ENCODE measurements at regions not wholly inside any gene's neighbourhood (a gene's known extent, or its start where the extent isn't known, plus 50 kb on each side); places are given as distances from the start of the nearest gene placed in this dataset.

DNA sequence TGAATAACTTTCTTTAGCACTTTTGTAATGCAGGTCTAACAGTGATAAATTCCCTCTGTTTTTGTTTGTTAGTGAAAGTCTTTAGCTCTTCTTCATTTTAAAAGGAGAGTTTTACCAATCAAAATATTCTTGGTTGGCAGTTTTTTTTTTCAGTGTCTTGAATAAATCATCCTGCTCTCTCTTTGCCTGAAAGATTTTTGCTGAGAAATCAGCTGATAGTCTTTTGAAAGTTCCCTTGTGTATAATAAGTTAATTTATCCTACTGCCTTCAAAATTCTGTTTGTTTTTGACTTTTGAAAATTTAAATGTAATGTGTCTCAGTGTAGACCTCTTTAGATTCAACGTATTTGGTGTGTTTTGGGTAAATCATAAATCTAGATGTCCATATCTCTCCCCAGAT, 205.7 kb upstream of the NXPH2 start:
- Mint-ChIP-seq H3K4me1 (no peaks in the 10 kb centered on the region), H3K4me3 (no peak overlapping the region), H3K36me3 (no peaks in the 10 kb centered on the region), H3K27me3 (no peaks in the 10 kb centered on the region), H3K27ac (no peak overlapping the region), H3K9me3 (peaks cover 9 to 31% (median 23%) of the 10 kb centered on the region in 9 donors)
- DNase-seq, result no peak
- POLR2A ChIA-PET, result no interaction called here
- no peak for ATAC-seq

DNA sequence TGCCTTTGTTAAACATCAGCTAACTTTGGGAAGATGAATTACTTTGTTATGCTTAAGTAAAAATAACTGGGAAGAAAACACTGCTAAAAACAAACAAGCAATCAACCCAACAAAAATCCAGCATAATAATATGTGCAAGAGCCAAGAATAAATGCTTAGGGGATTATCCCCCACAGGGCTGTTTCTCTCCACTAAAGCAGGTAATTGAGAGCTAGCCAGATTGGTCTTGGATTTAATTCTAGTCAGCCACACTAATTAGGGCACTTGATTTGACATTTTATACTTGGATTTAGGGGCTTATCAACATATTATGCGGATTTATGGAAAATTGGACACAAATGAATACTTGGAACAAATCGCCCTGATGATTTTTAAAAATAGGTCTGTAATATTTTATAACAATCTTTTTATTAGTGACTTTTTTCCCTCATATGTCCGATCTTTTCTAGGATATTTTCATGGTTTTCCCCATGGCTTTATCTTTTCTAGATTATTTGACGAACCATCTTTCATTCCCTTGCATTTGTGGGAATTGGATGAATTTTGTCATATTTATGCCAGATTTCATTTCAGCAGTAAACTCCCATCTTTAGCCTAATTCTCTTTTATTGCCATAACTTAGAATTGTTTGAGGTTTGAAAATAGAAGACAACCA, 199.1 kb upstream of the NXPH2 start:
- Mint-ChIP-seq H3K4me3 (no peak overlapping the region), H3K9me3 (peaks cover 0 to 33% (median 10%) of the 10 kb centered on the region in 9 donors), H3K36me3 (no peaks in the 10 kb centered on the region), H3K4me1 (no peaks in the 10 kb centered on the region), H3K27ac (no peak overlapping the region), H3K27me3 (no peaks in the 10 kb centered on the region)
- no peak for DNase-seq
- POLR2A ChIA-PET, result no interaction called here
- ATAC-seq, result no peak

GRCh38 chr2:138974651-138975050, 194.5 kb upstream of the NXPH2 start:
- no peak for ATAC-seq
- no peak for DNase-seq
- Mint-ChIP-seq H3K4me3 (no peak overlapping the region), H3K9me3 (peaks cover 0 to 30% (median 7%) of the 10 kb centered on the region in 9 donors), H3K4me1 (no peaks in the 10 kb centered on the region), H3K36me3 (no peaks in the 10 kb centered on the region), H3K27me3 (no peaks in the 10 kb centered on the region), H3K27ac (no peak overlapping the region)
- POLR2A ChIA-PET, result no interaction called here

DNA sequence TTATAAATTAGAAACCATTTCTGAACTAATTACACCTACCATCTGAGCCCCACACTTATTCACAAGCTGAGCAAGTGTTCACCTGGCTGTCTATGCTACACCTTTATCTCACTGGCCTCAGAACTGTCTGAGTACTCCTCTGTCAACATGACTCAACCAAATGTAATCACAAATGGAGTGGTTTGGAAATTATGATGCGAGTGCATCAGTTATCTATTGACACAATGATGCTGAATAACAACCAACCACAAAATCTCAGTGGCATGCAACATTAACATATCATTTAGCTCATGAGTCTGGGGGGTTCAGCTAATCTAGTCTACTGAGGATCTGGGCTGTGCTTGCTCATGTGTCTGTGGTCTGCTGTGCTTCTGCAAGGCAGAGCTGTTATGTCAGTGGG, 184.2 kb upstream of the NXPH2 start:
- DNase-seq (no peak), ATAC-seq (no peak)
- Mint-ChIP-seq H3K9me3 (peaks cover 0 to 14% (median 6%) of the 10 kb centered on the region in 9 donors), H3K4me1 (no peaks in the 10 kb centered on the region), H3K27ac (no peak overlapping the region), H3K4me3 (no peak overlapping the region), H3K27me3 (no peaks in the 10 kb centered on the region), H3K36me3 (no peaks in the 10 kb centered on the region)
- POLR2A ChIA-PET, result no interaction called here

GRCh38 chr2:138962686-138963085, 182.5 kb upstream of the NXPH2 start:
- no peak for DNase-seq
- Mint-ChIP-seq H3K4me3 (no peak overlapping the region), H3K36me3 (peaks cover 0 to 5% (median 0%) of the 10 kb centered on the region in 3 donors), H3K4me1 (no peaks in the 10 kb centered on the region), H3K9me3 (peaks cover 1 to 22% (median 7%) of the 10 kb centered on the region in 9 donors), H3K27ac (no peak overlapping the region), H3K27me3 (no peaks in the 10 kb centered on the region)
- POLR2A ChIA-PET, result no interaction called here
- no peak for ATAC-seq

DNA sequence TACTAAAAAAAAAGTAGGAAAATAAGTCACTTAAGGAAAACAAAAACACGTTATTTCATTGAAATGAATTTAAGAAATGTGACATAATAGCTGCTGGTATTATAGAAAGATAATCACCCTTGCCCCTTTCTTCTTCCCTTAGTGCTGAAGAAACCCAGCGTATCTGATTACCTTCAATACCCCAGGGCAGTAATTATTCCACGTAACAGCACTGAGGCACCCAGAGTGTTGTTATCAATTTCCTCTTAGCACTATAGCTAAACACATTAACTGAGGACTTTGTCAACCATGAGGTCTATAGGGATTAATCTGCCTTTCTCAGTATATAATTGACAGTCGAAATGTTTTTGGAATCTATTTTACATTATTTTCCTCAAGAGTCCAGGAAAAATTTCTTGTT, 180.0 kb upstream of the NXPH2 start:
- no peaks in the 10 kb centered on the region for H3K27me3 Mint-ChIP-seq
- POLR2A ChIA-PET, result no interaction called here
- DNase-seq, result no peak
- H3K36me3 Mint-ChIP-seq, result peaks cover 0 to 5% (median 0%) of the 10 kb centered on the region in 3 donors
- H3K4me1 Mint-ChIP-seq, result no peaks in the 10 kb centered on the region
- ATAC-seq, result no peak
- H3K27ac Mint-ChIP-seq, result no peak overlapping the region
- H3K4me3 Mint-ChIP-seq, result no peak overlapping the region
- peaks cover 0 to 22% (median 7%) of the 10 kb centered on the region in 9 donors for H3K9me3 Mint-ChIP-seq

- DNase-seq (no peak), ATAC-seq (no peak)
- Mint-ChIP-seq H3K4me1 (no peaks in the 10 kb centered on the region), H3K27me3 (no peaks in the 10 kb centered on the region), H3K36me3 (peaks cover 0 to 5% (median 0%) of the 10 kb centered on the region in 3 donors), H3K4me3 (no peak overlapping the region), H3K9me3 (peaks cover 0 to 16% (median 7%) of the 10 kb centered on the region in 9 donors), H3K27ac (no peak overlapping the region)
- POLR2A ChIA-PET, result no interaction called here
Observed at GRCh38 chr2:138959031-138959430, 178.8 kb upstream of the NXPH2 start.

GRCh38 chr2:138956116-138956515, 175.9 kb upstream of the NXPH2 start:
- Mint-ChIP-seq H3K4me1 (no peaks in the 10 kb centered on the region), H3K9me3 (peaks cover 0 to 16% (median 7%) of the 10 kb centered on the region in 9 donors), H3K4me3 (no peak overlapping the region), H3K27me3 (no peaks in the 10 kb centered on the region), H3K36me3 (peaks cover 0 to 5% (median 0%) of the 10 kb centered on the region in 3 donors), H3K27ac (no peak overlapping the region)
- POLR2A ChIA-PET, result no interaction called here
- no peak for DNase-seq
- no peak for ATAC-seq

- DNase-seq, result no peak
- Mint-ChIP-seq H3K27me3 (no peaks in the 10 kb centered on the region), H3K4me1 (no peaks in the 10 kb centered on the region), H3K4me3 (no peak overlapping the region), H3K27ac (no peak overlapping the region), H3K9me3 (peaks cover 0 to 4% (median 0%) of the 10 kb centered on the region in 9 donors), H3K36me3 (no peaks in the 10 kb centered on the region)
- ATAC-seq, result no peak
- POLR2A ChIA-PET, result no interaction called here
Observed at GRCh38 chr2:138950486-138950885, 170.3 kb upstream of the NXPH2 start.

- POLR2A ChIA-PET, result no interaction called here
- Mint-ChIP-seq H3K9me3 (peaks cover 0 to 4% (median 0%) of the 10 kb centered on the region in 9 donors), H3K36me3 (no peaks in the 10 kb centered on the region), H3K27ac (no peak overlapping the region), H3K4me1 (no peaks in the 10 kb centered on the region), H3K27me3 (no peaks in the 10 kb centered on the region), H3K4me3 (no peak overlapping the region)
- ATAC-seq (no peak), DNase-seq (no peak)
Observed at GRCh38 chr2:138949517-138949916, 169.3 kb upstream of the NXPH2 start.

- DNase-seq (no peak), ATAC-seq (no peak)
- peaks cover 0 to 6% (median 0%) of the 10 kb centered on the region in 9 donors for H3K9me3 Mint-ChIP-seq
- H3K4me3 Mint-ChIP-seq, result no peak overlapping the region
- H3K27me3 Mint-ChIP-seq, result no peaks in the 10 kb centered on the region
- H3K36me3 Mint-ChIP-seq, result no peaks in the 10 kb centered on the region
- POLR2A ChIA-PET, result no interaction called here
- no peaks in the 10 kb centered on the region for H3K4me1 Mint-ChIP-seq
- no peak overlapping the region for H3K27ac Mint-ChIP-seq
Observed at GRCh38 chr2:138948070-138948539, 167.9 kb upstream of the NXPH2 start.

- H3K27ac Mint-ChIP-seq, result no peak overlapping the region
- H3K9me3 Mint-ChIP-seq, result peaks cover 0 to 29% (median 14%) of the 10 kb centered on the region in 9 donors
- no peaks in the 10 kb centered on the region for H3K4me1 Mint-ChIP-seq
- peaks cover 0 to 6% (median 0%) of the 10 kb centered on the region in 3 donors for H3K36me3 Mint-ChIP-seq
- H3K27me3 Mint-ChIP-seq, result no peaks in the 10 kb centered on the region
- ATAC-seq, result no peak
- no peak overlapping the region for H3K4me3 Mint-ChIP-seq
- no peak for DNase-seq
- POLR2A ChIA-PET, result no interaction called here
Observed at GRCh38 chr2:138943470-138943869, 163.3 kb upstream of the NXPH2 start.

DNA sequence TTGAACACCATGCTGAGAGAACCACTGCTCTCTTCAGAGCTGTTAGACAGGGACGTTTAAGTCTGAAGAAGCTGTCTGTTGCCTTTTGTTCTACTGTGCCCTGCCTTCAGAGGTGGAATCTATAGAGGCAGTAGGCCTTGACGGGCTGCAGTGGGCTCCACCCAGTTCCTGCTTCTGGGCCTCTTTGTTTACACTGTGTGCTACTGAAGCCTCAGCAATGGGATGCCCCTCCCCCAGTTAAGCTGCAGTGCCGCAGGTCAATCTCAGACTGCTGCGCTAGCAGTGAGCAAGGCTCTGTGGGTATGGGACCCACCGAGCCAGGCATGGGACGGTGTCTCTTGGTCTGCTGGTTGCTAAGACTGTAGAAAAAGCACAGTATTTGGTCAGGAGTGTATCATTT, 162.3 kb upstream of the NXPH2 start:
- DNase-seq (no peak), ATAC-seq (no peak)
- no peak overlapping the region for H3K4me3 Mint-ChIP-seq
- H3K27ac Mint-ChIP-seq, result no peak overlapping the region
- H3K36me3 Mint-ChIP-seq, result peaks cover 0 to 6% (median 0%) of the 10 kb centered on the region in 3 donors
- H3K9me3 Mint-ChIP-seq, result peaks cover 0 to 29% (median 14%) of the 10 kb centered on the region in 9 donors
- POLR2A ChIA-PET, result no interaction called here
- no peaks in the 10 kb centered on the region for H3K4me1 Mint-ChIP-seq
- H3K27me3 Mint-ChIP-seq, result no peaks in the 10 kb centered on the region
